Parathyroid adenoma (tissue), 2 donors: ENCODE measurements at regions not wholly inside any gene's neighbourhood (a gene's known extent, or its start where the extent isn't known, plus 50 kb on each side); places are given as distances from the start of the nearest gene placed in this dataset.

Experiments
- H2AFZ ChIP-seq: fragments of 300-600 bp; sonication (generic); one replicate; pipeline ENCODE4 v1.7.0; 2017; ENCODE audit warnings: antibody characterized with exemption, mild to moderate bottlenecking
- H3K27ac ChIP-seq: fragments of 300-600 bp; sonication (generic); one replicate; pipeline ENCODE4 v1.7.0; 2017
- H3K27me3 ChIP-seq: fragments of 300-600 bp; sonication (generic); one replicate; pipeline ENCODE4 v1.7.0; 2017; ENCODE audit warnings: low read length; ENCODE audit not compliant: control insufficient read depth, insufficient read depth
- H3K36me3 ChIP-seq: fragments of 300-600 bp; sonication (generic); one replicate; pipeline ENCODE4 v1.7.0; 2017; ENCODE audit warnings: low read length; ENCODE audit not compliant: control insufficient read depth, insufficient read depth
- H3K4me1 ChIP-seq: fragments of 300-600 bp; sonication (generic); one replicate; pipeline ENCODE4 v1.7.0; 2017; ENCODE audit warnings: control low read depth
- H3K4me2 ChIP-seq: fragments of 300-600 bp; sonication (generic); one replicate; pipeline ENCODE4 v1.7.0; 2017; ENCODE audit warnings: low read length
- H3K4me3 ChIP-seq: fragments of 300-600 bp; sonication (generic); one replicate; pipeline ENCODE4 v1.7.0; 2017; ENCODE audit warnings: low read depth, low read length
- H3K79me2 ChIP-seq: fragments of 300-600 bp; sonication (generic); one replicate; pipeline ENCODE4 v1.7.0; 2017; ENCODE audit warnings: control low read depth
- H3K9ac ChIP-seq: fragments of 300-600 bp; sonication (generic); one replicate; pipeline ENCODE4 v1.7.0; 2017; ENCODE audit warnings: mild to moderate bottlenecking
- H3K9me3 ChIP-seq: fragments of 300-600 bp; sonication (generic); one replicate; pipeline ENCODE4 v1.7.0; 2017; ENCODE audit warnings: low read length; ENCODE audit not compliant: control insufficient read depth
- CTCF ChIP-seq: fragments of 300-600 bp; sonication (generic); IDR thresholded peaks from one replicate; pipeline ENCODE4 v1.7.0; 2017; ENCODE audit warnings: antibody characterized with exemption, mild to moderate bottlenecking
- donor health status: primary hyperparathyroidism.

- no peaks in the 10 kb centered on the region for H3K79me2 ChIP-seq
- H3K9me3 ChIP-seq = no peaks in the 10 kb centered on the region
- H3K27ac ChIP-seq = no peak overlapping the region
- no peaks in the 10 kb centered on the region for H3K36me3 ChIP-seq
- no peaks in the 10 kb centered on the region for H3K27me3 ChIP-seq
- no peak for TF ChIP-seq CTCF
- H3K4me2 ChIP-seq = no peak overlapping the region
- no peaks in the 10 kb centered on the region for H3K4me1 ChIP-seq
- no peak overlapping the region for H3K4me3 ChIP-seq
- H2AFZ ChIP-seq = no peak overlapping the region
- no peak overlapping the region for H3K9ac ChIP-seq
Measured at GRCh38 chr7:46990761-46991160, 591.1 kb downstream of the TNS3 start.

DNA sequence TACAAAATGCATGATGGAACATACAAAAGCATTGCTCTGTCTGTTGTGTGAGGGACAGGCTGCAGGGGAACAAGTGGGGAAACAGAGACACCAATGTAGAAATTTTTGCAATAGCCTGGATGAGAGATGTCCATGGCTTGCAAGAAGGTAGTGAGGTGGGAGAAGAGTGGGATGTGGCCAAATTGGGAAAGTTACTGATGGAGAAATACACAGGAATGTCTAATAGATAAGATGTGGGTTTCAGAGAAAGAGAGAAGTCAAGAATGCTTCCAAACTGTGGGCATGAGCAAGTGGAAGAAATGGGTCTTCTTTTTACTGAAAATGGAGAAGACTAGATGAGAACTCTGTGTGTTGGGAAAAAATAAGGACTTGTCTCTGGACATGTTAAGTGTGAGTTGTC is 592.7 kb downstream of the TNS3 start:
- Histone ChIP-seq H3K79me2 (no peaks in the 10 kb centered on the region), H2AFZ (no peak overlapping the region), H3K36me3 (no peaks in the 10 kb centered on the region), H3K27ac (no peak overlapping the region), H3K4me3 (no peak overlapping the region), H3K9ac (no peak overlapping the region), H3K9me3 (no peaks in the 10 kb centered on the region), H3K4me2 (no peak overlapping the region), H3K4me1 (no peaks in the 10 kb centered on the region), H3K27me3 (no peaks in the 10 kb centered on the region)
- no peak for TF ChIP-seq CTCF

- H3K4me3 ChIP-seq = no peak overlapping the region
- H3K9ac ChIP-seq = no peak overlapping the region
- H3K9me3 ChIP-seq = no peaks in the 10 kb centered on the region
- H2AFZ ChIP-seq = no peak overlapping the region
- no peaks in the 10 kb centered on the region for H3K36me3 ChIP-seq
- no peaks in the 10 kb centered on the region for H3K27me3 ChIP-seq
- H3K4me1 ChIP-seq = no peaks in the 10 kb centered on the region
- H3K27ac ChIP-seq = no peak overlapping the region
- no peak for TF ChIP-seq CTCF
- no peak overlapping the region for H3K4me2 ChIP-seq
- no peaks in the 10 kb centered on the region for H3K79me2 ChIP-seq
Measured at GRCh38 chr7:46982928-46983327, 599.0 kb downstream of the TNS3 start.

GRCh38 chr7:46979439-46979838 is 602.5 kb downstream of the TNS3 start:
- H3K9me3 ChIP-seq = no peaks in the 10 kb centered on the region
- no peak overlapping the region for H3K4me3 ChIP-seq
- H3K36me3 ChIP-seq = no peaks in the 10 kb centered on the region
- no peak overlapping the region for H2AFZ ChIP-seq
- no peak overlapping the region for H3K9ac ChIP-seq
- no peaks in the 10 kb centered on the region for H3K27me3 ChIP-seq
- no peak overlapping the region for H3K27ac ChIP-seq
- TF ChIP-seq CTCF = no peak
- no peaks in the 10 kb centered on the region for H3K4me1 ChIP-seq
- H3K4me2 ChIP-seq = no peak overlapping the region
- H3K79me2 ChIP-seq = no peaks in the 10 kb centered on the region

DNA sequence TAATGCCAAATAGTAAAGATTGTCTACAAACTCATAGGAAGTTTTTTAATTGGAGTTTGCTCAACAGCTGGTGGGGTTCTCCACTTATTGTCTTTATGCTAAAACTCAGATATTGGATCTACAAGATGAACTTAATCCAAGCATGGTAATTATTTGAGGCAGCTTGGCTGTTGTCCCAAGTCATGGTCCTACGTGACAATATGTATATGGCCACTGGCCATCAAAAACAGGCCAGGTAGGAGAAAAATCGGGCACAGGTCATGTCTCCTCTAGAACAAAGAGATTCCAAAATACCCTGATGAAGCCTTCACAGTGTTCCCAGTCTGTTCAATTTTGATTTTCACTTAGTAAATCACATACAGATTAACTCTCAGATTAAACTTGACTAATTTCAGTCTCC is 606.4 kb downstream of the TNS3 start:
- Histone ChIP-seq H3K4me2 (no peak overlapping the region), H3K9me3 (no peaks in the 10 kb centered on the region), H3K4me1 (no peaks in the 10 kb centered on the region), H3K27me3 (no peaks in the 10 kb centered on the region), H3K79me2 (no peaks in the 10 kb centered on the region), H3K9ac (no peak overlapping the region), H3K36me3 (no peaks in the 10 kb centered on the region), H2AFZ (no peak overlapping the region), H3K4me3 (no peak overlapping the region), H3K27ac (no peak overlapping the region)
- no peak for TF ChIP-seq CTCF
